ENCODE measurements at regions not wholly inside any gene's neighbourhood (a gene's known extent, or its start where the extent isn't known, plus 50 kb on each side); places are given as distances from the start of the nearest gene placed in this dataset.
"Not testable (repeated sequence)": the region's sequence is repeated elsewhere in the genome, so short reads cannot be mapped to it uniquely, and the experiment has no call there.

DNA sequence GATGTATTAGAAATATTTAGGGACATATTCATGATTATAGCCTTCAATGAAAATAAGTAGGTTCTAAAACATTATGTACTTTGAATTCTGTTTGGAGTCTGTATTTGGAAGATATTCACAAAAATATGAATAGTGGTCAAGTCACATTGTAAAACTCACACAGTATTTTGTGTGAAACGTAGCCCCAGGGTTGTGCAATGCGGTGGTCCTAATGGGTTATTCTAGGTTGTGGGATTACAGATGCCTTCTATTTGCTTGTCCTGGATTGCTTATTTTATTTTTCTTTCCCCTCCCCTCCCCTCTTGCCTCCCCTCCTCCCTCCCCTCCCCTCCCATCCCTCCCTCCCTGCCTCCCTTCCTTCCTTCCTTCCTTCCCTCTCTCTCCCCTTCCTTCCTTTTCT is 93.7 kb upstream of the THUMPD2 start:
- no peak for DNase-seq (ENCODE audit: low spot score)

- no peak for DNase-seq (ENCODE audit: low spot score)
Measured at GRCh38 chr2:39871291-39871761, 92.3 kb upstream of the THUMPD2 start.

DNA sequence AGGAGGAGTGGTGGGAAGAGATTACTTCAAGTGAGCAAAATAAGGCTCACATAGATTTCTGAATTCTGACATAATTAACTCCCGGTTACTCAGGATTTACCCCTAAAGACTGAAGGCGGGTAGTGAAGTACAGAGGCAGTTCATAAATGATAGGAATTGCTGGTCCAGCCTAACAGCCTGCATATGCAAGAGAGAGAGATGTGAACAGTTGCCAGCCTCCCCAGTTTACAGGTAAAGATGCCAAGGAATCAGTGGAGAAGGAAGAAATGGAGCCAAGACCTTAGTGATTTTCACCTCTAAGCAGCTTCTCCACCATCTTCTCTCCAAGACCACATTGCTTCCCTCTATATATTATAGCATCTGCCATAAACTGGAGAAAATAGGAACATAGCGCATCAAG is 91.8 kb upstream of the THUMPD2 start:
- no peak for DNase-seq (ENCODE audit: low spot score)

- no peak for DNase-seq (ENCODE audit: low spot score)
Measured at GRCh38 chr2:39867268-39867667, 88.2 kb upstream of the THUMPD2 start.

DNA sequence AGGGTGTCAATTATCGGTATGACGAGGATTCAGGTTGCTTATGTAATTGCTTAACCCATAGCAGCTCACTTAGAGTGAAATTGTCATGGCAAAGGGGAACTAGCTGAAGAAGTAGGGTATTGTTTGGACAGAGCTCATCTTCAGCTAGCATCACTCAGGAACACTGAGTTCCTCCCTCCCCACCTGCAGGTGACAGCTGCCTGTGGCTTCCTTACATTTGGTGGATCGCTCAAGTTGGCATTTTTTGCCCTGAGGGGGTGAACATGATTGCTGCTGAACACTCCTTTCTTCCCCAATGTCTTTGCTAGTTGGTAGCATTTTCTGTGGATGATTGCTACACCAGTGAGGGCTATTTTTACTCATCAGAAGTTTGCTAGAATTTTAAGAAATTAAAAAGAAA is 86.7 kb upstream of the THUMPD2 start:
- DNase-seq (ENCODE audit: low spot score): no peak

GRCh38 chr2:39863672-39864071 is 84.6 kb upstream of the THUMPD2 start:
- DNase-seq (ENCODE audit: low spot score): not testable (repeated sequence)

DNA sequence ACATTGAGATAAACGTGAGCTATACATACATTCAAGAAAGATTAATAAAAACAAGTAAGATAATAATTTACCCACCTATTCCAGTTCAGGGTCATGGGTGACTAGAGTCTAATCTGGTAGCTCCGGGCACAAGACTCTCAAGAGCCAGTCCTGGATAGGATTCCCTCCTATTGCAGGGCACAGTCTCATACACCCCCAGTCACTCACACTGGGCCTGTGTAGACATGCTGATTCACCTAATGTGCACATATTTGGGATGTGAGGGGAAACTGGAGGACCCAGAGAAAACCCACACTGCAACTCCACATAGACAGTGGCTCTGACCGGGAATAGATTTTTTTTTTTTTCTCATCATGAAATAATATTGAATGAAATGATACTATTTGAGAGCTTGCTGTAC is 81.5 kb upstream of the THUMPD2 start:
- no peak for DNase-seq (ENCODE audit: low spot score)

DNA sequence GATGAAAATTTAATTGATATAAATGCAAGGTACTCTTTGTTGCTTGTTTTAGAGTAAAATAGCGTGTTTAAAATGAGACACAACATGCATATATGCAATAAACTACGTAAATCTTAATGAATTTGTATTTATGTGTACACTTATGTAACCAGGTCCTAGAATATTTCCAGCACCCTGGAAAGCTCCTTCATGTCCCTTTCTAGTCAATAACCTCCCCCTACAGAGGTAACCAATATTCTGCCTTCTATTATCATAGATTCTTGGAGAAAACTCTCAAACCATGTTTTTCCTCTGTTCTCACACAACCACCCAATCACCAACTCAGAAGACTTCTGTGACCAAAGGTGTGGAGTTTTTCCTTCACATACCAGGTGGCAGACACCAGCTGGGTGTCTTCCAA is 79.6 kb upstream of the THUMPD2 start:
- no peak for DNase-seq (ENCODE audit: low spot score)

- DNase-seq (ENCODE audit: low spot score): no peak
Measured at GRCh38 chr2:39855856-39856255, 76.8 kb upstream of the THUMPD2 start.

DNA sequence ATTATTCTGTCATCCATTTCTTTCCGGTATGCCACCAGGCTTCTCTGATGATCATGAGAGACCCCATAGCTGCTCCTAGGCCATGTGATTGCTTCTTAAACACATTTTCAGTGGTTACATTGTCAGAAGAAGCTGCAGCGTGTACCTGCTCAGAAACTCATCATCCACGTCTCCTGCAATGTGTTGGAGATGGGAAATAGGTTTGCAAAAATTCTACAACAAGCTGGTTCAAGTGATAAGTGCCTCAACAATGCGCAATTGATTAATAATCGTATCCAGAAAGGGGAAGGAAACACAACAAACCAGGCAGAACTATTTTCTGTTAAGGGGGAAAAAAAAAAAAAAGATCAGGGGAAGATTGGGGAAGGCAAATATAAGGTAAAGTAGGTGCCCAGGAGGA is 75.7 kb upstream of the THUMPD2 start:
- no peak for DNase-seq (ENCODE audit: low spot score)

- DNase-seq (ENCODE audit: low spot score): no peak
Measured at GRCh38 chr2:39852831-39853230, 73.8 kb upstream of the THUMPD2 start.

DNA sequence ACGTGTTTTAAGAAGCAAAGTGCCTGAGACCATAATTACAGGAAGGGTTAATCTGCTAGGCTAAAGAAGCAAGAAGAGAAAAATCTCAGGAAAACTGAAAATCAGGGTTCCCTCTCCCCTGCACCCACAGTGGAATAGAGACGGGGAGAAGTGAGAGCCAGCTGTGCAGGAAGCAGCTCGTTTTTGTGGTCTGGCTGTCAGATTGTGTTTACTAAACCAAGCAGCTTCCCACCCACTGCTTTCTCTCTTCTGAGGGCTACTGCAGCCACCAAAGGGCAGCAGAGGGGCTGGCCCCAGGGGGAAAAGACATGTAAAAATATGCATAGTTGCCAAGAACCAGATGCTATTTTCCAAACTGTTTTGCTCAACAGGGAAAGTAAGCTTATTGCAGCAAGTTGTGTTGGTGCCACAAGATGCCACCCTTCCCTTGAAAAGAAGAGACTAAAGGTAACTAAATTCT is 72.6 kb upstream of the THUMPD2 start:
- DNase-seq (ENCODE audit: low spot score): no peak

DNA sequence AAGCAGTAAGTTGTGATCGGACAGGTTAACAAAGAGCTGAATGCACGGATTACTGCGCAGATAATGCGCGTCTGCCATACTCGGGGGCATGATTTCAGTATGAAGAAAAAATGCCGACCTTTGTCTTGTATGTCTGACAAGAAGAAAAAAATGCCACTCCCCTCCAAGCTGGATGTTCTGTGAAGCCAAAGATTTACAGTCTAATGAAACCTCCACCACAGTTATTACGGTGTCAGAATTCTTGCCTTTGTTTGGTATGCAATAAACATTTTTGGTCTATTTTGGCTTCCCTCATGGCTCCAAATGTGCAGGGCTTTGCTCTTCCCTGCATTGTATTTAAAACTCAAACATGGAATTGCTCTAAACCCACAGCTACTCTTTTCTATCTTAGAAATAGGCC is 72.2 kb upstream of the THUMPD2 start:
- no peak for DNase-seq (ENCODE audit: low spot score)

- DNase-seq (ENCODE audit: low spot score): no peak
Measured at GRCh38 chr2:39849982-39850526, 71.0 kb upstream of the THUMPD2 start.

DNA sequence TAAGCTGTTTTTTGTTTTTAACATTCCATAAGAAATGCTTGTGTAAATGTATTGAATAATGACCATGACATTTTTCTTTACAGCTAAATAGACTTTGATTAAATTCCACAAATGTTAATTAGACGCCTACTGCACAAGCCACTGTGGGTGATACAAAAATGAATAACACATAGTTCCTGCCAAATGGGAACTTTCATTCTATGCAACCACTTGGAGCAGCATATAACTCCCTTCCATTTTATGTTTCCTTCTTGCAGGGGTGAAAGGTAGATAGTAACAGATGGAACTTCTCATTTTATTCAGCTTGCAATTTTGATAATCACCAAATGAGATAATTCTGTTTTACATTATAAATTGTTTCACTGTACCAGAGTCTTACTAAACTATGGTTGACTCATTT is 70.0 kb upstream of the THUMPD2 start:
- DNase-seq (ENCODE audit: low spot score): no peak

DNA sequence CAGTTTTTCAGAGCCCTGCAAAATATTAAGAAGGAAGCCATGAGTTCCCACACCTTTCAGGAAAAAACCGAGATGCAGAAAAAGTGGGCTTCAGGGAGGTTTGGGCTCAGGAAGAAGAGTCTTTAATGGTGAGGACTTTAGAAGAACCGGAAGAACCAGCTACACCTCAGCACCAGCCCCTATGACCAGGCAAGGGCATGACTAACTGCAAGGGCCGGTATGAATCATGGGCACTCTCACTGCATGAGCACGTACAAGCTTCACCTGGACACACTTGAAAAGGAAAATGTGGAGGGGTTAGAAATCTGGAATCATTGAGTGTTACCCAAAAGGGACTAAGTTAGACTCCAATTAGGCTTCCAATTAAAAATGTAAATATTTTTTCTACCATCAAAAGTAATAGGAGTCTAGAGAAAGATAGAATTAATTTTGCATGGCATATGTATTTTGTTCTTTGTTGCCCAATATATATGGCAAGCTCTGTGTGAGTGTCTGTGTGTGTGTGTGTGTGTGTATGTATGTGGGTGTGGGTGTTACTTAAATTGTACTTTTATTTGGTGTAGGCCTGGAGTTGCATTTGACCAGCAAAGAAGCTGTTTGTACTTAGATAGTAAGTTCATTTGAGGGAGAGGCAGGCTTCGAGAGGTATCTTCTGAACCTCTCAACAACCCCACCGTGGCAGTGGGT is 66.5 kb upstream of the THUMPD2 start:
- DNase-seq (ENCODE audit: low spot score): no peak

DNA sequence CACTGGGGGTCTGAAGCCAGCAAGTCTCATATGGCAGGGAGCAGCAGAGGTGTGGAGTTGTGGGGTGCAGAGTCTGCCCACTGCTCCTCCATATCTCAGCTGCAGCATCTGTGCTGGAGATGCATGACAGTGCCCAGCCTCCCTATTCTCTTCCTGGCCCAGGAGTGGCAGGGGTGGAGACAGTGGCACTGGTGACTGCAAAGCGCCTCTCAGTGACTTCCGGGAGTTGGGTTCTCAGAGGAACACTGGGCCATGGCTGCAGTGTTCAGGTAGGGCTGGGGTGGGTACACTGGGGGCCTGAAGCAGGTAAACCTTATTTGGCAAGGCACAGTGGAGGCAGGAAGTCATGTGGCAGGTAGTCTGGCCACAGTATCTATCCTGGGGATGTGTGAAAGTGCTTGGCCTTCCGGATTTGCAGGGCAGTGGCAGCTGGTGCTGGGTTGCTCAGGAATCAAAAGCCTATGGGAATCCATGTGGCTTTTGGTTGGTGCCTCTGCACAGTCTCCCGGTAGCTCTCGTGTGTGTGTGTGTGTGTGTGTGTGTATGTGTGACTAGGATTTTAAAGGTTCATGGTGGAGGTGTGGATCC is 60.3 kb upstream of the THUMPD2 start:
- no peak for DNase-seq (ENCODE audit: low spot score)

GRCh38 chr2:39838589-39838988 is 59.5 kb upstream of the THUMPD2 start:
- no peak for DNase-seq (ENCODE audit: low spot score)

GRCh38 chr2:39837856-39838453 is 58.9 kb upstream of the THUMPD2 start:
- DNase-seq (ENCODE audit: low spot score): peak; percentile 30

DNA sequence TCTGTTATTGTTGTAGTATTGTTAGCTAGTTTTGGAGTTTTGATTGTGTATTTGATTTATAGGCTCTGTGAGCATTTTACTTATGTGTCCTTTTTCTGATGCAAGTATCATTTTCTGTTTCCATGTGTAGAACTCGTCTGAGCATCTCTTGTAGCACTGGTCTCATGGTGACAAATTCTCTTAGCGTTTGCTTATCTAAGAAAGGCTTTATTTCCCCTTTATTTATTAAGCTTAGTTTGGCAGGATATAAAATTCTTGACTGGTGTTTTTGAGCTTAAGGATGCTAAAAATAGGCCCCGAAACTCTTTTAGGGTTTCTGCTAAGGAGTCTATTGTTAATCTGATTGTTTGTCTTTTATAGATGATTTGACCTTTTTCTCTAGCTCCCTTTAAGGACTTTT is 57.6 kb upstream of the THUMPD2 start:
- DNase-seq (ENCODE audit: low spot score): no peak

- no peak for DNase-seq (ENCODE audit: low spot score)
Measured at GRCh38 chr2:39834426-39834825, 55.4 kb upstream of the THUMPD2 start.

- DNase-seq (ENCODE audit: low spot score): not testable (repeated sequence)
Measured at GRCh38 chr2:39830610-39831009, 51.6 kb upstream of the THUMPD2 start.

Data from germinal center (tissue), 1 donor.